ENCODE measurements at regions not wholly inside any gene's neighbourhood (a gene's known extent, or its start where the extent isn't known, plus 50 kb on each side); places are given as distances from the start of the nearest gene placed in this dataset.
"Not testable (repeated sequence)": the region's sequence is repeated elsewhere in the genome, so short reads cannot be mapped to it uniquely, and the experiment has no call there.

DNA sequence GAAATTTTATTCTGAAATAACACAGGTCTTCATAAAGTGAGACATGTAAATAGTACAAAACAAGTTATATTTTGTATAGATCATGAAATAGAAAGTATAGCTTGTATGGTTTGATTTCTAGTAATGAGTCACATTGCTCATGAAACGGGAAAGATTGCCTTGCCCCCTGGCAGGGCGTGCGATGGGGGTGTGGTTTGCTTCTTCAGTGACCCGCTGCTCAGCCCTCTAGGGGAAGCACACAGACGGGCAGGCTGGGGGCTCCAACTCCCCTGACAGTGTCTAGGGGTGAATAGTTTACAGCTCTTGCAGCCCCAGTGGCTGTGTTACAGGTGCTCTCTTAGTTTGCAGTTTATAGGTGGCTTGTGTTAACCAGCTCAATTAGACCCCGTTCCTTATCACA is 170.5 kb upstream of the RGS17 start:
- ChIA-PET POLR2A (no interaction called here), CTCF (no interaction called here)
- DNase-seq (ENCODE audit: low read depth, low spot score), result no peak
- no peak overlapping the region for H3K4me3 ChIP-seq (ENCODE audit: low read depth, low read length)
- no peak for TF ChIP-seq CTCF (IDR thresholded peaks at IDR 0.05; ENCODE audit: insufficient read depth, low read length, missing control alignments)

DNA sequence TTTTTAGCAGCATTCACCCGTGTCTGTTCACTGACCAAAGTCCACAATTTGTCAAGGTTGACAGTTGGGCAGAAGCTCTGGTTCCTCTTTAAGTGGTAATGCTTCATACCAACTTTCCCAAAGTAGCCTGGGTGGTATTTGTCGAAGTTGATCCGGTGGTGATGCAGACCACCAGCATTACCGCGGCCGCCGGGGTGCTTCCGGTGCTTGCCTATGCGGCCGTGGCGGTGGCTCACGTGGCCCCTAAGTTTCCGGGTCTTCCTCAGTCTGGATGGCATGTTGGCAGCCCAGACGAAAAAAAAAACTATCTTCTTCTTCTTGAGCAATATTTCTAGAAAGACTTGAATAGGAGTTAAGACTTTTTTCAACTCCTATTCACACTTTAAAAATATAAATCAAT is 151.4 kb upstream of the RGS17 start:
- DNase-seq (ENCODE audit: low read depth, low spot score); POLR2A ChIA-PET; H3K4me3 ChIP-seq (ENCODE audit: low read depth, low read length); CTCF ChIA-PET: not testable (repeated sequence)

DNA sequence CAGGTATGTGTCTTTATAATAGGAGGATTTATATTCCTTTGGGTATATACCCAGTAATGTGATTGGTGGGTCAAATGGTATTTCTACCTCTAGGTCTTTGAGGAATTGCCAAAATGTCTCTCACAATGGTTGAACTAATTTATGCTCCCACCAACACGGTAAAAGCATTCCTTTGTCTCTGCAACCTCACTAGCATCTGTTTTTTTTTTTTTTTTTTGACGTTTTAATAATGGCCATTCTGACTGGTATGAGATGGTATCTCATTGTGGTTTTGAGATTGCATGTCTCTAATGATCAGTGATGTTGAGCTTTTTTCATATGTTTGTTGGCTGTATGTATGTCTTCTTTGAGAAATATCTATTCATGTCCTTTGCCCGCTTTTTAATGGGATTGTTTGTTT is 144.9 kb upstream of the RGS17 start:
- H3K4me3 ChIP-seq (ENCODE audit: low read depth, low read length), result no peak overlapping the region
- POLR2A ChIA-PET, result no interaction called here
- DNase-seq (ENCODE audit: low read depth, low spot score), result no peak
- CTCF ChIA-PET, result no interaction called here
- TF ChIP-seq CTCF (IDR thresholded peaks at IDR 0.05; ENCODE audit: insufficient read depth, low read length, missing control alignments), result no peak

- POLR2A ChIA-PET, result no interaction called here
- CTCF ChIA-PET, result no interaction called here
- no peak for TF ChIP-seq CTCF (IDR thresholded peaks at IDR 0.05; ENCODE audit: insufficient read depth, low read length, missing control alignments)
- DNase-seq (ENCODE audit: low read depth, low spot score), result no peak
- no peak overlapping the region for H3K4me3 ChIP-seq (ENCODE audit: low read depth, low read length)
These were observed 141.3 kb upstream of the RGS17 start for GRCh38 chr6:153272201-153272980.

DNA sequence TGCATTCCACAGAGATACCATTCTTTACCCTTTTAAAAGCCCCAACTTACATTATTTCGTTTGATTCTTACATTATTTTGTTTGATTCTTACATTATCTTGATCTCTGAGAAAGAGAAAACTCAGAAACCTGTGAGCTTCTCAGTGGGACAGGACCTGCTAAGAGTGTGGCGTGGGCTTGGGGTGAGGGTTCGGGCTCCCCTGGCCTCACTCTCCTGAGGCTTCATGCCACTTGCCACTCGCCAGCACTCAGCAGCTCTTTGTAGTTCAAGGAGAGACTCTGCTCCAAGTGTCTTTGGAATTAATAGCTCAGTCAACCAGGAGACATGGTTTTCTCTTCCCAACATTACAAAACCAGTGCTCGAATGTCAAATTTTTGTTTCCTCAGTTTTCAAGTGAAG is 132.4 kb upstream of the RGS17 start:
- no peak for DNase-seq (ENCODE audit: low read depth, low spot score)
- H3K4me3 ChIP-seq (ENCODE audit: low read depth, low read length), result no peak overlapping the region
- ChIA-PET CTCF (no interaction called here), POLR2A (no interaction called here)
- TF ChIP-seq CTCF (IDR thresholded peaks at IDR 0.05; ENCODE audit: insufficient read depth, low read length, missing control alignments), result no peak

DNA sequence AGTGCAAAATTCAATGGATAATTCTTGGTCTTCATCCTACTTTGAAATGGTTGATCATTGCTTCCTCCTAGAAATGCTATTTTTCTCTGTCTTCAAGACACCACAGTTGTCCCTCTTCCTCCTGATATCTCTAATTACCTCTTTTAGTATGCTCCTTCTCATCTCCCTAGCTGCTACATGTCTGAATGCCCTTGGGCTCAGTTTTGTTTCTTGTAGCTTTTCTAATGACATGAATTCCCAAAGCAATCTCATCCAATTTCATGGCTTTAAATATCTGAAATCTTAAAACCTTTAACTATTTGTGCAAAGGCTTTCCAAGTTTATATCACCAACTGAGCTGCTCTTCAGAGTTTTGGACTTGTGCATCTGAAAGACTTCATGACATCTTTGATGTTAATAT is 120.2 kb upstream of the RGS17 start:
- ChIA-PET POLR2A (no interaction called here), CTCF (no interaction called here)
- TF ChIP-seq CTCF (IDR thresholded peaks at IDR 0.05; ENCODE audit: insufficient read depth, low read length, missing control alignments), result no peak
- DNase-seq (ENCODE audit: low read depth, low spot score), result no peak
- H3K4me3 ChIP-seq (ENCODE audit: low read depth, low read length), result no peak overlapping the region

GRCh38 chr6:153237670-153238069 is 106.6 kb upstream of the RGS17 start:
- POLR2A ChIA-PET, result no interaction called here
- H3K4me3 ChIP-seq (ENCODE audit: low read depth, low read length), result no peak overlapping the region
- TF ChIP-seq CTCF (IDR thresholded peaks at IDR 0.05; ENCODE audit: insufficient read depth, low read length, missing control alignments), result no peak
- DNase-seq (ENCODE audit: low read depth, low spot score), result no peak
- CTCF ChIA-PET, result no interaction called here

All from AG04449 (cell line).